ENCODE measurements at regions not wholly inside any gene's neighbourhood (a gene's known extent, or its start where the extent isn't known, plus 50 kb on each side); places are given as distances from the start of the nearest gene placed in this dataset.

DNA sequence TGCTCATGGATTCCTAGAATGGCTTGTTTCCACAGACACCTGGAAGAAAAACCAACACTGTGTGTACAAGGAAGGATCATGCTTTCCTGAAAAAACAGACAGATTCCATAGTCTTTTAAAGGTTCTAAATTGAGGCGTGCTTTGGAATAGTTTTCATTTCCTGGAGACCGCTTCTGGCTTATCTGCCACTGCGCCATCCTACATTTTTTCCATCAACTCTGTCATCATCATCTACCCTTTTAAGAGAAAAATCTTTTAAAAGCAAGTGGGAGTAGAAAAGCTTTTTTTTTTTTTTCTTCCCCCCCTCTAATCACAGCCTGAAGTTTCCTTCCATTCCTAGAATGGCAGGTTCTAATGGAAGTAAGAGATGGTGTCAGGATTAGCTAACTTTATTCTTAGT, 379.4 kb upstream of the C2CD4B start:
- Histone ChIP-seq H3K4me3 (replicated peaks; ENCODE audit: insufficient read depth, low read length) (no peak overlapping the region), H3K27me3 (ENCODE audit: insufficient read depth, poor library complexity, severe bottlenecking) (no peaks in the 10 kb centered on the region), H3K27ac (replicated peaks) (no peak overlapping the region)
- no peak for DNase-seq (ENCODE audit: low read depth in 1 of 2, low spot score in 1 of 2)
- TF ChIP-seq SPI1 (IDR thresholded peaks at IDR 0.05; ENCODE audit: borderline replicate concordance, low read depth), result no peak
- no peak for TF ChIP-seq POLR2AphosphoS5 (IDR thresholded peaks at IDR 0.05; ENCODE audit: low read depth)
- TF ChIP-seq GABPA (IDR thresholded peaks at IDR 0.05; ENCODE audit: low read depth), result no peak
- no peak for TF ChIP-seq CTCF (IDR thresholded peaks at IDR 0.05; ENCODE audit: insufficient read depth, low read length)
- no peak for TF ChIP-seq REST (IDR thresholded peaks at IDR 0.05; ENCODE audit: insufficient replicate concordance, low read depth)

- no peak for DNase-seq (ENCODE audit: low read depth in 1 of 2, low spot score in 1 of 2)
- Histone ChIP-seq H3K27me3 (ENCODE audit: insufficient read depth, poor library complexity, severe bottlenecking) (no peaks in the 10 kb centered on the region), H3K4me3 (replicated peaks; ENCODE audit: insufficient read depth, low read length) (no peak overlapping the region)
Observed at GRCh38 chr15:62545467-62546227, 380.6 kb upstream of the C2CD4B start.

More at GRCh38 chr15:62545467-62546227, 380.6 kb upstream of the C2CD4B start:
- H3K27ac ChIP-seq (replicated peaks), result no peak overlapping the region
- no peak for TF ChIP-seq GABPA (IDR thresholded peaks at IDR 0.05; ENCODE audit: low read depth)
- TF ChIP-seq CTCF (IDR thresholded peaks at IDR 0.05; ENCODE audit: insufficient read depth, low read length), result no peak
- no peak for TF ChIP-seq REST (IDR thresholded peaks at IDR 0.05; ENCODE audit: insufficient replicate concordance, low read depth)
- no peak for TF ChIP-seq SPI1 (IDR thresholded peaks at IDR 0.05; ENCODE audit: borderline replicate concordance, low read depth)
- TF ChIP-seq POLR2AphosphoS5 (IDR thresholded peaks at IDR 0.05; ENCODE audit: low read depth), result no peak
